Tibial nerve (tissue), 3 donors: ENCODE measurements at regions not wholly inside any gene's neighbourhood (a gene's known extent, or its start where the extent isn't known, plus 50 kb on each side); places are given as distances from the start of the nearest gene placed in this dataset.
"Not testable (repeated sequence)": the region's sequence is repeated elsewhere in the genome, so short reads cannot be mapped to it uniquely, and the experiment has no call there.

ENCODE experiments used
- POLR2A ChIP-seq, 2 donors: fragments of 450-650 bp; IDR thresholded peaks; one replicate each; pipeline ENCODE4 v1.6.1; 2017; ENCODE audit warnings: antibody characterized with exemption in 2 of 2, mild to moderate bottlenecking in 2 of 2, moderate library complexity in 2 of 2
- TF ChIP-seq, protein P1 (sequence below), 5 experiments: fragments of 200-600 bp in 3 of 5; fragments of 450-650 bp in 2 of 5; sonication (generic) in 3 of 5; IDR thresholded peaks; one replicate each; pipeline ENCODE4 v1.5.1; 2016 to 2019; ENCODE audit warnings: antibody characterized with exemption in 5 of 5, mild to moderate bottlenecking in 3 of 5, moderate library complexity in 2 of 5

DNA sequence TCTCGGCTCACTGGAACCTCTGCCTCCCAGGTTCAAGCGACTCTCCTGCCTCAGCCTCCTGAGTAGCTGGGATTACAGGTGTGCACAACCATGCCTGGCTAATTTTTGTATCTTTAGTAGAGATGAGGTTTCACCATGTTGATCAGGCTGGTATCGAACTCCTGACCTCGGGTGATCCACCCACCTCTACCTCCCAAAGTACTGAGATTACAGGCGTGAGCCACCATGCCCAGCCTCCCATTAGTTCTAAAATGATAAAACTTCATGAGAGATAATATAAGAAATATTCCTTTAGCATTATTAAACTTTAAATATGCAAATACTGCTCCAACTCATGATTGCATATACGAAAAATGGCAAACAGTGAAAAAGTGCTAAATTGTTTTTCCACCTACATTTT, 793.6 kb upstream of the CDH10 start:
- not testable (repeated sequence) for TF ChIP-seq POLR2A (IDR thresholded peaks at IDR 0.05)
- TF ChIP-seq, protein P1, sequence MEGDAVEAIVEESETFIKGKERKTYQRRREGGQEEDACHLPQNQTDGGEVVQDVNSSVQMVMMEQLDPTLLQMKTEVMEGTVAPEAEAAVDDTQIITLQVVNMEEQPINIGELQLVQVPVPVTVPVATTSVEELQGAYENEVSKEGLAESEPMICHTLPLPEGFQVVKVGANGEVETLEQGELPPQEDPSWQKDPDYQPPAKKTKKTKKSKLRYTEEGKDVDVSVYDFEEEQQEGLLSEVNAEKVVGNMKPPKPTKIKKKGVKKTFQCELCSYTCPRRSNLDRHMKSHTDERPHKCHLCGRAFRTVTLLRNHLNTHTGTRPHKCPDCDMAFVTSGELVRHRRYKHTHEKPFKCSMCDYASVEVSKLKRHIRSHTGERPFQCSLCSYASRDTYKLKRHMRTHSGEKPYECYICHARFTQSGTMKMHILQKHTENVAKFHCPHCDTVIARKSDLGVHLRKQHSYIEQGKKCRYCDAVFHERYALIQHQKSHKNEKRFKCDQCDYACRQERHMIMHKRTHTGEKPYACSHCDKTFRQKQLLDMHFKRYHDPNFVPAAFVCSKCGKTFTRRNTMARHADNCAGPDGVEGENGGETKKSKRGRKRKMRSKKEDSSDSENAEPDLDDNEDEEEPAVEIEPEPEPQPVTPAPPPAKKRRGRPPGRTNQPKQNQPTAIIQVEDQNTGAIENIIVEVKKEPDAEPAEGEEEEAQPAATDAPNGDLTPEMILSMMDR (IDR thresholded peaks at IDR 0.05) = not testable (repeated sequence)
